ENCODE measurements at regions not wholly inside any gene's neighbourhood (a gene's known extent, or its start where the extent isn't known, plus 50 kb on each side); places are given as distances from the start of the nearest gene placed in this dataset.

DNA sequence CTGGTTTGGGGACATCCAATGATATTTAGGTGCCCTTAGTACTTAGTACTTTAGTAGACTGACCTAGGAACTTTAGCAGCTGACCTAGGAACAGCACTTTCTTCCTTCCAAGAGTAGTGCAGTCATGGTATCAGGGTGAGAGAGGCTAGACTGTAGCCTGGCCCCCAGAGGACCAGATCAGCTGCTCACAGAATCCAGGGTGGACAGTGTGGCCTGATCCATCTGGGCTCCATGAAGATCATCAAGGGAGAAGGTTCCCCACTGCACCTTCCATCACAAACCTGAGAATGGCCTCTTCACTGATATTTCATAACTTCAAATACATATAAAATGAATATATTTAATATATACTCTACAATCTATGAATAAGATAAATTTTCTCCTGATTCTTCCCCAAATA, 59.0 kb upstream of the TLR3 start:
- TF ChIP-seq, protein P1, sequence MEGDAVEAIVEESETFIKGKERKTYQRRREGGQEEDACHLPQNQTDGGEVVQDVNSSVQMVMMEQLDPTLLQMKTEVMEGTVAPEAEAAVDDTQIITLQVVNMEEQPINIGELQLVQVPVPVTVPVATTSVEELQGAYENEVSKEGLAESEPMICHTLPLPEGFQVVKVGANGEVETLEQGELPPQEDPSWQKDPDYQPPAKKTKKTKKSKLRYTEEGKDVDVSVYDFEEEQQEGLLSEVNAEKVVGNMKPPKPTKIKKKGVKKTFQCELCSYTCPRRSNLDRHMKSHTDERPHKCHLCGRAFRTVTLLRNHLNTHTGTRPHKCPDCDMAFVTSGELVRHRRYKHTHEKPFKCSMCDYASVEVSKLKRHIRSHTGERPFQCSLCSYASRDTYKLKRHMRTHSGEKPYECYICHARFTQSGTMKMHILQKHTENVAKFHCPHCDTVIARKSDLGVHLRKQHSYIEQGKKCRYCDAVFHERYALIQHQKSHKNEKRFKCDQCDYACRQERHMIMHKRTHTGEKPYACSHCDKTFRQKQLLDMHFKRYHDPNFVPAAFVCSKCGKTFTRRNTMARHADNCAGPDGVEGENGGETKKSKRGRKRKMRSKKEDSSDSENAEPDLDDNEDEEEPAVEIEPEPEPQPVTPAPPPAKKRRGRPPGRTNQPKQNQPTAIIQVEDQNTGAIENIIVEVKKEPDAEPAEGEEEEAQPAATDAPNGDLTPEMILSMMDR (IDR thresholded peaks at IDR 0.05) = no peak
- TF ChIP-seq EZH2 (IDR thresholded peaks at IDR 0.05; ENCODE audit: borderline replicate concordance, insufficient read depth, low read depth, low read length, poor library complexity, severe bottlenecking) = no peak
